ENCODE measurements at regions not wholly inside any gene's neighbourhood (a gene's known extent, or its start where the extent isn't known, plus 50 kb on each side); places are given as distances from the start of the nearest gene placed in this dataset.

- Histone ChIP-seq H3K9me3 (ENCODE audit: insufficient read depth, low read depth, low read length) (no peaks in the 10 kb centered on the region), H3K9ac (ENCODE audit: low read depth, low read length) (no peak overlapping the region), H3K27me3 (ENCODE audit: insufficient read depth, low read length) (no peaks in the 10 kb centered on the region), H3K36me3 (ENCODE audit: insufficient read depth, low read length) (no peaks in the 10 kb centered on the region), H3K4me3 (ENCODE audit: low read length) (no peak overlapping the region), H3K27ac (ENCODE audit: low read depth, low read length) (no peak overlapping the region), H3K4me1 (ENCODE audit: insufficient read depth, low read length) (peaks cover 3% of the 10 kb centered on the region; the same call in 1 of the 2 replicates)
- 94% methylated on average over 4 of the region's 4 CpGs for WGBS
Observed at GRCh38 chr3:177673112-177673914, 476.0 kb upstream of the TBL1XR1 start.

- Histone ChIP-seq H3K9me3 (ENCODE audit: insufficient read depth, low read depth, low read length) (no peaks in the 10 kb centered on the region), H3K27me3 (ENCODE audit: insufficient read depth, low read length) (no peaks in the 10 kb centered on the region), H3K4me1 (ENCODE audit: insufficient read depth, low read length) (peaks cover 3% of the 10 kb centered on the region; the same call in 1 of the 2 replicates), H3K9ac (ENCODE audit: low read depth, low read length) (no peak overlapping the region), H3K4me3 (ENCODE audit: low read length) (no peak overlapping the region), H3K36me3 (ENCODE audit: insufficient read depth, low read length) (no peaks in the 10 kb centered on the region), H3K27ac (ENCODE audit: low read depth, low read length) (no peak overlapping the region)
- 96% methylated on average over 3 of the region's 3 CpGs for WGBS
Observed at GRCh38 chr3:177674186-177674585, 476.9 kb upstream of the TBL1XR1 start.

DNA sequence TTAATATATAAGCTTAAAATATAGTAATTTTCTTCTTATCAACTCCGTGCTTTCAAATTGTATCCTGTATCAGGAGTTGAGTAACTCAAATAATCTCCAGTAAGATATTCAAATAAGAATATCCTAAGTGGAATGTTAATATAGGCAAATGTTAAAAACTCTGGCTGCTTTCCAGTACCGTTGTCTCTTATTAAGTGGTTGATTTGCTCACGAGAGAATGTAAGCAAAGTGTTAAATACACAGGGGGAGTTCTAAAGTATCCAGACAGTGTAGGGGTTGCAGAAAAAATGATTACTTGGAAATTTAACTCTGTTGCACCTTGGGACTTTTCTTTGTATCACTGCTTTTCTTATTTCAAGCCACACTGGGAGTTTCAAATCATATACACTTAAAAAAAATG, 478.9 kb upstream of the TBL1XR1 start:
- no peak overlapping the region for H3K27ac ChIP-seq (ENCODE audit: low read depth, low read length)
- H3K4me1 ChIP-seq (ENCODE audit: insufficient read depth, low read length), result peaks cover 6% of the 10 kb centered on the region; the same call in 1 of the 2 replicates

GRCh38 chr3:177676947-177677587, 479.8 kb upstream of the TBL1XR1 start:
- 89% methylated on average over 5 of the region's 6 CpGs for WGBS
- Histone ChIP-seq H3K36me3 (ENCODE audit: insufficient read depth, low read length) (no peaks in the 10 kb centered on the region), H3K4me3 (ENCODE audit: low read length) (no peak overlapping the region), H3K4me1 (ENCODE audit: insufficient read depth, low read length) (peaks cover 8% of the 10 kb centered on the region; the same call in 1 of the 2 replicates), H3K9me3 (ENCODE audit: insufficient read depth, low read depth, low read length) (no peaks in the 10 kb centered on the region), H3K27me3 (ENCODE audit: insufficient read depth, low read length) (no peaks in the 10 kb centered on the region), H3K27ac (ENCODE audit: low read depth, low read length) (no peak overlapping the region), H3K9ac (ENCODE audit: low read depth, low read length) (no peak overlapping the region)

More for the DNA sequence above, 478.9 kb upstream of the TBL1XR1 start:
- no peaks in the 10 kb centered on the region for H3K9me3 ChIP-seq (ENCODE audit: insufficient read depth, low read depth, low read length)
- H3K36me3 ChIP-seq (ENCODE audit: insufficient read depth, low read length), result no peaks in the 10 kb centered on the region
- H3K4me3 ChIP-seq (ENCODE audit: low read length), result no peak overlapping the region
- no peaks in the 10 kb centered on the region for H3K27me3 ChIP-seq (ENCODE audit: insufficient read depth, low read length)
- H3K9ac ChIP-seq (ENCODE audit: low read depth, low read length), result no peak overlapping the region
- 66% methylated on average over 2 of the region's 3 CpGs for WGBS

GRCh38 chr3:177679568-177680471, 482.5 kb upstream of the TBL1XR1 start:
- H3K9me3 ChIP-seq (ENCODE audit: insufficient read depth, low read depth, low read length), result no peaks in the 10 kb centered on the region
- WGBS, result 66% methylated on average over 5 of the region's 5 CpGs
- H3K36me3 ChIP-seq (ENCODE audit: insufficient read depth, low read length), result no peaks in the 10 kb centered on the region
- no peaks in the 10 kb centered on the region for H3K27me3 ChIP-seq (ENCODE audit: insufficient read depth, low read length)
- peaks cover 17% of the 10 kb centered on the region; the same call in 1 of the 2 replicates for H3K4me1 ChIP-seq (ENCODE audit: insufficient read depth, low read length)
- no peak overlapping the region for H3K9ac ChIP-seq (ENCODE audit: low read depth, low read length)
- H3K4me3 ChIP-seq (ENCODE audit: low read length), result no peak overlapping the region
- no peak overlapping the region for H3K27ac ChIP-seq (ENCODE audit: low read depth, low read length)

DNA sequence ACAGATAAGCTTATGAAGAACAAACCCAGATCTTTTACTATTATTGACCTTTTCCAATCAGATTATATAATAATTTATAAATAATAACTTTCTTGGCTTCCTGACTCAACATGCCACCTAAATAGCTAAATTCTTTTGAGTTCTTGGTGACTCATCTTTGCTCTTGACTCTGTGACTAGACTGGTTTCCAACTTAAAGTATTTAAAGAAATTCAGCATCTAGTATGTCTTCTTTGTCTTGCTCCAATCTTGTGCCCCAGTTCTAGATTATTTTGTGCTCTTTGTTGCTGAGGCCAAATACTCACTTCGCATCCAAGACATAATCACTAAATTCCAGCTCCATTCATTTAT, 483.2 kb upstream of the TBL1XR1 start:
- Histone ChIP-seq H3K4me1 (ENCODE audit: insufficient read depth, low read length) (peaks cover 17% of the 10 kb centered on the region; the same call in 1 of the 2 replicates), H3K27me3 (ENCODE audit: insufficient read depth, low read length) (no peaks in the 10 kb centered on the region), H3K9ac (ENCODE audit: low read depth, low read length) (no peak overlapping the region), H3K9me3 (ENCODE audit: insufficient read depth, low read depth, low read length) (no peaks in the 10 kb centered on the region), H3K27ac (ENCODE audit: low read depth, low read length) (no peak overlapping the region), H3K36me3 (ENCODE audit: insufficient read depth, low read length) (no peaks in the 10 kb centered on the region), H3K4me3 (ENCODE audit: low read length) (no peak overlapping the region)
- 100% methylated on average over 1 of the region's 1 CpG for WGBS

DNA sequence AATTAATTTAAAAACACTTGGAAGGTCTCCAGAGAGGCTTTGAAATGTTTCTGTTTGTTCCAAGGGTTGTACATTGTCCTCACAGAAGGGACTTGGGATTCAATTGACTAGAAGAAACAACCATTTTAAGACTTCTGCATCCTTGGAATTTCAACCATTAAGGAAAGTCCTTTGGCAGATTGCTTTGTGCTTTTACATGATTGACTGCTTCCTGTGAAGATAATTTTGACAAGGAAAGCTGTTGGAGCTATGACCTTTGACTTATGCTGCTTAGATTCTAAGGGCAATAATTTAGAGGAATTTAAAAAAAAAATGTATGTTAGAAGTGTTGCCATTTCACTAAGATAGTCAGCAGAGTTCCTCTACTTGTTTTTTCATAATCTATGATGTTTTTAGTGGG, 483.9 kb upstream of the TBL1XR1 start:
- Histone ChIP-seq H3K9me3 (ENCODE audit: insufficient read depth, low read depth, low read length) (no peaks in the 10 kb centered on the region), H3K4me3 (ENCODE audit: low read length) (no peak overlapping the region), H3K4me1 (ENCODE audit: insufficient read depth, low read length) (peaks cover 17% of the 10 kb centered on the region; the same call in 1 of the 2 replicates), H3K27ac (ENCODE audit: low read depth, low read length) (no peak overlapping the region), H3K27me3 (ENCODE audit: insufficient read depth, low read length) (no peaks in the 10 kb centered on the region), H3K36me3 (ENCODE audit: insufficient read depth, low read length) (no peaks in the 10 kb centered on the region), H3K9ac (ENCODE audit: low read depth, low read length) (no peak overlapping the region)

- Histone ChIP-seq H3K27me3 (ENCODE audit: insufficient read depth, low read length) (no peaks in the 10 kb centered on the region), H3K27ac (ENCODE audit: low read depth, low read length) (no peak overlapping the region), H3K9ac (ENCODE audit: low read depth, low read length) (no peak overlapping the region), H3K9me3 (ENCODE audit: insufficient read depth, low read depth, low read length) (no peaks in the 10 kb centered on the region), H3K4me1 (ENCODE audit: insufficient read depth, low read length) (peaks cover 14% of the 10 kb centered on the region; the same call in 1 of the 2 replicates), H3K36me3 (ENCODE audit: insufficient read depth, low read length) (no peaks in the 10 kb centered on the region), H3K4me3 (ENCODE audit: low read length) (no peak overlapping the region)
- 90% methylated on average over 2 of the region's 2 CpGs for WGBS
Observed at GRCh38 chr3:177681852-177682251, 484.6 kb upstream of the TBL1XR1 start.

- Histone ChIP-seq H3K9me3 (ENCODE audit: insufficient read depth, low read depth, low read length) (no peaks in the 10 kb centered on the region), H3K27me3 (ENCODE audit: insufficient read depth, low read length) (no peaks in the 10 kb centered on the region), H3K4me1 (ENCODE audit: insufficient read depth, low read length) (peaks cover 14% of the 10 kb centered on the region; the same call in 1 of the 2 replicates), H3K27ac (ENCODE audit: low read depth, low read length) (no peak overlapping the region), H3K4me3 (ENCODE audit: low read length) (no peak overlapping the region), H3K9ac (ENCODE audit: low read depth, low read length) (no peak overlapping the region), H3K36me3 (ENCODE audit: insufficient read depth, low read length) (no peaks in the 10 kb centered on the region)
- 88% methylated on average over 3 of the region's 3 CpGs for WGBS
Observed at GRCh38 chr3:177683586-177683985, 486.3 kb upstream of the TBL1XR1 start.

DNA sequence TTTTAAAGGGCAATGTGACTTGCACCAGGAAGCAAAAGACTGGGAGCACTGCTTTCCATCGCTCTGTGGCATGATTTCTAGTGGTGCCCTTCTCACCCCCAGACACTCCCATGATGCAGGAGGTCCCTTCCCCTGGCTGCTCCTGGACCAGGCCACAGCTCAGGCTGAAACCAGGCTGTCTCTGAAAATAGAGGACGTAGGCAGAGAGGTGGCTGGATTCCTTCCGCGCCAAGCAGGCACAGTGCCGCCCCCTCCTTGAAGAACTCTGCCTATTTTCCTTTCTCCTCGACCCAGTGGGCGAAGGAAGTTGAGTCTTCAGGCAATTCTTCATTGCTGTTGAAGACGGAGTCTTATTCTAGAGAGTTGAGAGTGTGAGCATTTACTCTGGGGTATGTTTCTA, 489.4 kb upstream of the TBL1XR1 start:
- WGBS, result 95% methylated on average over 8 of the region's 8 CpGs
- H3K4me3 ChIP-seq (ENCODE audit: low read length), result no peak overlapping the region
- no peaks in the 10 kb centered on the region for H3K36me3 ChIP-seq (ENCODE audit: insufficient read depth, low read length)
- H3K27ac ChIP-seq (ENCODE audit: low read depth, low read length), result no peak overlapping the region
- H3K27me3 ChIP-seq (ENCODE audit: insufficient read depth, low read length), result no peaks in the 10 kb centered on the region
- H3K9ac ChIP-seq (ENCODE audit: low read depth, low read length), result no peak overlapping the region
- H3K4me1 ChIP-seq (ENCODE audit: insufficient read depth, low read length), result peaks cover 11% of the 10 kb centered on the region; the same call in 1 of the 2 replicates
- H3K9me3 ChIP-seq (ENCODE audit: insufficient read depth, low read depth, low read length), result no peaks in the 10 kb centered on the region

DNA sequence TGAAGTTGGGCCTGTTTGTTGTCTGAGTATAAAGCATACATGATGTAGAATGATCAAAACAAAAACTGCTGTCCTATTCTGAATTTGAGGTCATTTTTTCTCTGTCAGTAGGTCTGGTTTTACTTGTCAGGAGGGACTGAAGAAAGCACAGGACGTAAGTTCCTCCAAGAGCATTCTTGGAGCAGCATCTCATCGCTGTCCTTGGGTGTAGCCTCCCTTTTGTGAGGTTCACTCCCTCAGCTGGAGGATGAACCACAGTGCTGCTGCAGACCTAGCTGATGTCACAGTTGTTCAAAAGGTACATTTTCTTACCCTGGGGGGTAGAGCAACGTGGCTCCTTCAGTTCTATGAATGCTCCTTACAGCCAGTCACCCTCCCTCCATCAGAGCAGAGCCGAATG, 490.0 kb upstream of the TBL1XR1 start:
- no peak overlapping the region for H3K9ac ChIP-seq (ENCODE audit: low read depth, low read length)
- H3K27me3 ChIP-seq (ENCODE audit: insufficient read depth, low read length), result no peaks in the 10 kb centered on the region
- H3K36me3 ChIP-seq (ENCODE audit: insufficient read depth, low read length), result no peaks in the 10 kb centered on the region
- H3K9me3 ChIP-seq (ENCODE audit: insufficient read depth, low read depth, low read length), result no peaks in the 10 kb centered on the region
- WGBS, result 86% methylated on average over 4 of the region's 4 CpGs
- H3K4me1 ChIP-seq (ENCODE audit: insufficient read depth, low read length), result peaks cover 7% of the 10 kb centered on the region; the same call in 1 of the 2 replicates
- H3K4me3 ChIP-seq (ENCODE audit: low read length), result no peak overlapping the region
- H3K27ac ChIP-seq (ENCODE audit: low read depth, low read length), result no peak overlapping the region

All from HUES64 (cell line).